ENCODE measurements at regions not wholly inside any gene's neighbourhood (a gene's known extent, or its start where the extent isn't known, plus 50 kb on each side); places are given as distances from the start of the nearest gene placed in this dataset.
A peak's percentile ranks its signal among the peaks of the same experiment; 100 is the strongest.

GRCh38 chr6:4185419-4185818 is 50.0 kb upstream of the ECI2 start:
- peak overlapping the region; percentile 67 for H3K4me3 Mint-ChIP-seq
- peaks cover 8% of the 10 kb centered on the region for H3K27me3 Mint-ChIP-seq
- H3K4me1 Mint-ChIP-seq: peaks cover 9% of the 10 kb centered on the region
- H3K36me3 Mint-ChIP-seq (ENCODE audit: low read depth): no peaks in the 10 kb centered on the region
- H3K27ac Mint-ChIP-seq: peak overlapping the region; percentile 90
- ATAC-seq (replicated peaks): peak; percentile 90
- H3K9me3 Mint-ChIP-seq: no peaks in the 10 kb centered on the region

All from activated T-helper 17 cell treated with anti-CD3 and anti-CD28 coated beads, Interleukin-2, amount 50 U/mL, for 72 hours (primary cell).